ENCODE measurements at regions not wholly inside any gene's neighbourhood (a gene's known extent, or its start where the extent isn't known, plus 50 kb on each side); places are given as distances from the start of the nearest gene placed in this dataset.

DNA sequence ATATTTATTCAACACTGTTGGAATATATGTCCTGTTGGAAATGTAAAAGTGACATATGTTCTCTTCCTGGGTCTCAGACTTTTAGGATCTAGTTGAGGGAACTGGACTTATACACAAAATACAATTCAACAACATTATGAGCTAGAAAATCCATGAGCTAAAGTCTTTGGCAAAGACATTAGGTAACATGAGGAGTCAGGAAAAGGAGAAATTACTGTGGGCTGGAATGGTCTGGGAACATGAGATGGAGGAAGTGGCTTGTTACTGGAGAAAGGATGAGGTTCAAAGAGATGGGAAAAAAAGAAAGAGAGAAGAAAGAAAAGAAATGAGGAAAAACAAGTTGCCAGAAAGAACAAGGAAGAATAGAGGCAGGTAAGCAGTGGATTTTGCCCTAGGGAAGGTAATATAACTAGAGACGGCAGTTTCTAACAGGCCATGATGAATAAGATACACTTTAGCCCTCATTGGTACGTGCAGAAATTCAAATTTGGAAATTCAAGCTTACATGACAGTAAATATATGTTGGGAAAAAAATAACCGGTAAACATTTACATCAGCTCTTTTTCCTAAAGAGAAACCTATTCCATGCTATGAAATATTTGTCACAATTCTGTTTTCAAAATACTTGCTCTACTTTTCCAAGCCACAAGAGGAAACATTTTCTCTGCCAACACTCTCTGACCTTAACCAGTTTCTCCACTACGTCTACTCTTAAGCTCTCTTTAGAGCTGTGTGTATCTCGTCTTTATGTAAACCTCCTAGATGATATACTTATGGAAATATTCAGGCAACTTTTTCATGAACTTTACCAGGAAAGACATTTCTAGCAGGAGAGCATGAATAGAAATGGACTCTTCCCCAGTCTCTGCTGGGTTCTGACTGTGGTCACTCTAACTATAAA lies 268.8 kb upstream of the BTG1 start:
- CTCF ChIA-PET: interaction anchor here (1.2 kb wide), 1 partner anchor 156 kb away, joined by 4 read pairs; no protein-coding TSS in a partner anchor

More for the DNA sequence above, 268.8 kb upstream of the BTG1 start:
- no peak overlapping the region for H3K4me2 ChIP-seq (ENCODE audit: low read length)
- H3K9me2 ChIP-seq (ENCODE audit: insufficient read depth): 0 out of 2 replicates have a peak, but pooled peaks cover 3% of the 10 kb centered on the region
- no peak for ATAC-seq
- no peaks in the 10 kb centered on the region for H3K4me1 ChIP-seq (ENCODE audit: control insufficient read depth in 1 of 2, insufficient read depth in 2 of 2, low read length in 2 of 2)
- RAD21 ChIA-PET (ENCODE audit: low non-redundant PET in 1 of 2, low total read pairs in 2 of 2, uncharacterized antibody in 2 of 2, unreplicated experiment in 2 of 2): no interaction called here
- no peak overlapping the region for H2AFZ ChIP-seq (ENCODE audit: low read depth, low read length, poor library complexity, severe bottlenecking)
- no peak overlapping the region for H3K9ac ChIP-seq (ENCODE audit: low read length)
- H3K27me3 ChIP-seq (ENCODE audit: insufficient read depth, low read length): no peaks in the 10 kb centered on the region
- POLR2A ChIA-PET: no interaction called here
- intact Hi-C loops (cut with micrococcal nuclease): no loop called here
- H3K36me3 ChIP-seq (ENCODE audit: control insufficient read depth in 1 of 2, insufficient read depth in 2 of 2, low read length in 2 of 2): no peaks in the 10 kb centered on the region
- no peak overlapping the region for H3K4me3 ChIP-seq (replicated peaks in 1 of 2; ENCODE audit: low read depth in 1 of 2, low read length in 2 of 2)
- H3K79me2 ChIP-seq (ENCODE audit: insufficient read depth, low read length): no peaks in the 10 kb centered on the region
- DNase-seq (ENCODE audit: low read depth, low spot score): no peak
- no peaks in the 10 kb centered on the region for H4K20me1 ChIP-seq (ENCODE audit: insufficient read depth)
- no peaks in the 10 kb centered on the region for H3K9me3 ChIP-seq (ENCODE audit: control insufficient read depth in 1 of 2, insufficient read depth in 1 of 2, low read depth in 1 of 2, low read length in 2 of 2)
- no TSS peak for BruUV-seq (replicated peaks)
- H3K27ac ChIP-seq (ENCODE audit: low read depth, low read length): no peak overlapping the region
- TF ChIP-seq, protein P1, sequence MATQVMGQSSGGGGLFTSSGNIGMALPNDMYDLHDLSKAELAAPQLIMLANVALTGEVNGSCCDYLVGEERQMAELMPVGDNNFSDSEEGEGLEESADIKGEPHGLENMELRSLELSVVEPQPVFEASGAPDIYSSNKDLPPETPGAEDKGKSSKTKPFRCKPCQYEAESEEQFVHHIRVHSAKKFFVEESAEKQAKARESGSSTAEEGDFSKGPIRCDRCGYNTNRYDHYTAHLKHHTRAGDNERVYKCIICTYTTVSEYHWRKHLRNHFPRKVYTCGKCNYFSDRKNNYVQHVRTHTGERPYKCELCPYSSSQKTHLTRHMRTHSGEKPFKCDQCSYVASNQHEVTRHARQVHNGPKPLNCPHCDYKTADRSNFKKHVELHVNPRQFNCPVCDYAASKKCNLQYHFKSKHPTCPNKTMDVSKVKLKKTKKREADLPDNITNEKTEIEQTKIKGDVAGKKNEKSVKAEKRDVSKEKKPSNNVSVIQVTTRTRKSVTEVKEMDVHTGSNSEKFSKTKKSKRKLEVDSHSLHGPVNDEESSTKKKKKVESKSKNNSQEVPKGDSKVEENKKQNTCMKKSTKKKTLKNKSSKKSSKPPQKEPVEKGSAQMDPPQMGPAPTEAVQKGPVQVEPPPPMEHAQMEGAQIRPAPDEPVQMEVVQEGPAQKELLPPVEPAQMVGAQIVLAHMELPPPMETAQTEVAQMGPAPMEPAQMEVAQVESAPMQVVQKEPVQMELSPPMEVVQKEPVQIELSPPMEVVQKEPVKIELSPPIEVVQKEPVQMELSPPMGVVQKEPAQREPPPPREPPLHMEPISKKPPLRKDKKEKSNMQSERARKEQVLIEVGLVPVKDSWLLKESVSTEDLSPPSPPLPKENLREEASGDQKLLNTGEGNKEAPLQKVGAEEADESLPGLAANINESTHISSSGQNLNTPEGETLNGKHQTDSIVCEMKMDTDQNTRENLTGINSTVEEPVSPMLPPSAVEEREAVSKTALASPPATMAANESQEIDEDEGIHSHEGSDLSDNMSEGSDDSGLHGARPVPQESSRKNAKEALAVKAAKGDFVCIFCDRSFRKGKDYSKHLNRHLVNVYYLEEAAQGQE (IDR thresholded peaks at IDR 0.05; ENCODE audit: low read depth): no peak
- no peak for TF ChIP-seq POLR2AphosphoS5 (IDR thresholded peaks at IDR 0.05; ENCODE audit: low read depth, low read length)
- no peak for TF ChIP-seq ATF3 (IDR thresholded peaks at IDR 0.05)
- no peak for TF ChIP-seq POLR2A (IDR thresholded peaks at IDR 0.05; ENCODE audit: borderline replicate concordance, extremely low read depth, insufficient read depth, insufficient read length)
- TF ChIP-seq EZH2phosphoT487 (IDR thresholded peaks at IDR 0.05; ENCODE audit: borderline replicate concordance): no peak
- TF ChIP-seq, protein P2, sequence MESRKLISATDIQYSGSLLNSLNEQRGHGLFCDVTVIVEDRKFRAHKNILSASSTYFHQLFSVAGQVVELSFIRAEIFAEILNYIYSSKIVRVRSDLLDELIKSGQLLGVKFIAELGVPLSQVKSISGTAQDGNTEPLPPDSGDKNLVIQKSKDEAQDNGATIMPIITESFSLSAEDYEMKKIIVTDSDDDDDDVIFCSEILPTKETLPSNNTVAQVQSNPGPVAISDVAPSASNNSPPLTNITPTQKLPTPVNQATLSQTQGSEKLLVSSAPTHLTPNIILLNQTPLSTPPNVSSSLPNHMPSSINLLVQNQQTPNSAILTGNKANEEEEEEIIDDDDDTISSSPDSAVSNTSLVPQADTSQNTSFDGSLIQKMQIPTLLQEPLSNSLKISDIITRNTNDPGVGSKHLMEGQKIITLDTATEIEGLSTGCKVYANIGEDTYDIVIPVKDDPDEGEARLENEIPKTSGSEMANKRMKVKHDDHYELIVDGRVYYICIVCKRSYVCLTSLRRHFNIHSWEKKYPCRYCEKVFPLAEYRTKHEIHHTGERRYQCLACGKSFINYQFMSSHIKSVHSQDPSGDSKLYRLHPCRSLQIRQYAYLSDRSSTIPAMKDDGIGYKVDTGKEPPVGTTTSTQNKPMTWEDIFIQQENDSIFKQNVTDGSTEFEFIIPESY (IDR thresholded peaks at IDR 0.05; ENCODE audit: extremely low read depth, insufficient replicate concordance, low read length): no peak
- TF ChIP-seq RAD21 (IDR thresholded peaks at IDR 0.05; ENCODE audit: low read depth): no peak
- no peak for TF ChIP-seq CTCF (IDR thresholded peaks at IDR 0.05 in 2 of 3, conservative IDR thresholded peaks at IDR 0.05 in 1 of 3; ENCODE audit: borderline replicate concordance in 1 of 3, insufficient read depth in 1 of 3, low read depth in 2 of 3, low read length in 2 of 3)
- no peak for TF ChIP-seq SIN3A (IDR thresholded peaks at IDR 0.05; ENCODE audit: low read depth)

All from HCT116 (cell line).